ENCODE measurements at regions not wholly inside any gene's neighbourhood (a gene's known extent, or its start where the extent isn't known, plus 50 kb on each side); places are given as distances from the start of the nearest gene placed in this dataset.

- WGBS, result 95% methylated on average over 2 of the region's 2 CpGs
- Histone ChIP-seq H3K36me3 (no peaks in the 10 kb centered on the region), H3K4me1 (no peaks in the 10 kb centered on the region), H3K9me3 (no peaks in the 10 kb centered on the region), H3K4me3 (no peak overlapping the region), H3K27ac (no peak overlapping the region), H3K27me3 (no peaks in the 10 kb centered on the region)
- DNase-seq (ENCODE audit: low spot score in 2 of 2), result no peak
- no peak for TF ChIP-seq POLR2AphosphoS5 (IDR thresholded peaks at IDR 0.05)
- no peak for TF ChIP-seq POLR2A (IDR thresholded peaks at IDR 0.05)
- TF ChIP-seq EP300 (IDR thresholded peaks at IDR 0.05), result no peak
- TF ChIP-seq CTCF (IDR thresholded peaks at IDR 0.05), result no peak
Observed at GRCh38 chr3:3737531-3737930, 61.7 kb upstream of the LRRN1 start.

GRCh38 chr3:3735919-3736318 is 63.3 kb upstream of the LRRN1 start:
- no peaks in the 10 kb centered on the region for H3K36me3 ChIP-seq
- DNase-seq (ENCODE audit: low spot score in 2 of 2), result no peak
- TF ChIP-seq EP300 (IDR thresholded peaks at IDR 0.05), result no peak
- H3K4me3 ChIP-seq, result no peak overlapping the region
- H3K27me3 ChIP-seq, result no peaks in the 10 kb centered on the region
- 92% methylated on average over 1 of the region's 1 CpG for WGBS
- H3K9me3 ChIP-seq, result no peaks in the 10 kb centered on the region
- H3K4me1 ChIP-seq, result no peaks in the 10 kb centered on the region
- H3K27ac ChIP-seq, result no peak overlapping the region

- no peak for TF ChIP-seq POLR2AphosphoS5 (IDR thresholded peaks at IDR 0.05)
- no peak for TF ChIP-seq POLR2A (IDR thresholded peaks at IDR 0.05)
- no peak for TF ChIP-seq EP300 (IDR thresholded peaks at IDR 0.05)
- TF ChIP-seq CTCF (IDR thresholded peaks at IDR 0.05), result no peak
- Histone ChIP-seq H3K27me3 (no peaks in the 10 kb centered on the region), H3K4me3 (no peak overlapping the region), H3K4me1 (no peaks in the 10 kb centered on the region), H3K36me3 (no peaks in the 10 kb centered on the region), H3K9me3 (no peaks in the 10 kb centered on the region), H3K27ac (no peak overlapping the region)
- no peak for DNase-seq (ENCODE audit: low spot score in 2 of 2)
- 86% methylated on average over 6 of the region's 6 CpGs for WGBS
Observed at GRCh38 chr3:3734881-3735280, 64.3 kb upstream of the LRRN1 start.

- Histone ChIP-seq H3K9me3 (no peaks in the 10 kb centered on the region), H3K4me3 (no peak overlapping the region), H3K36me3 (no peaks in the 10 kb centered on the region), H3K27me3 (no peaks in the 10 kb centered on the region), H3K4me1 (no peaks in the 10 kb centered on the region), H3K27ac (no peak overlapping the region)
- TF ChIP-seq EP300 (IDR thresholded peaks at IDR 0.05) (no peak), POLR2AphosphoS5 (IDR thresholded peaks at IDR 0.05) (no peak), CTCF (IDR thresholded peaks at IDR 0.05) (no peak), POLR2A (IDR thresholded peaks at IDR 0.05) (no peak)
- 80% methylated on average over 4 of the region's 4 CpGs for WGBS
- DNase-seq (ENCODE audit: low spot score in 2 of 2), result no peak
Observed at GRCh38 chr3:3729261-3729660, 70.0 kb upstream of the LRRN1 start.

GRCh38 chr3:3726549-3726948 is 72.7 kb upstream of the LRRN1 start:
- DNase-seq (ENCODE audit: low spot score in 2 of 2), result no peak
- 72% methylated on average over 5 of the region's 5 CpGs for WGBS
- no peak overlapping the region for H3K27ac ChIP-seq
- H3K27me3 ChIP-seq, result no peaks in the 10 kb centered on the region
- TF ChIP-seq EP300 (IDR thresholded peaks at IDR 0.05) (no peak), CTCF (IDR thresholded peaks at IDR 0.05) (no peak), POLR2A (IDR thresholded peaks at IDR 0.05) (no peak), POLR2AphosphoS5 (IDR thresholded peaks at IDR 0.05) (no peak)
- H3K4me1 ChIP-seq, result no peaks in the 10 kb centered on the region
- no peak overlapping the region for H3K4me3 ChIP-seq
- no peaks in the 10 kb centered on the region for H3K36me3 ChIP-seq
- no peaks in the 10 kb centered on the region for H3K9me3 ChIP-seq

DNA sequence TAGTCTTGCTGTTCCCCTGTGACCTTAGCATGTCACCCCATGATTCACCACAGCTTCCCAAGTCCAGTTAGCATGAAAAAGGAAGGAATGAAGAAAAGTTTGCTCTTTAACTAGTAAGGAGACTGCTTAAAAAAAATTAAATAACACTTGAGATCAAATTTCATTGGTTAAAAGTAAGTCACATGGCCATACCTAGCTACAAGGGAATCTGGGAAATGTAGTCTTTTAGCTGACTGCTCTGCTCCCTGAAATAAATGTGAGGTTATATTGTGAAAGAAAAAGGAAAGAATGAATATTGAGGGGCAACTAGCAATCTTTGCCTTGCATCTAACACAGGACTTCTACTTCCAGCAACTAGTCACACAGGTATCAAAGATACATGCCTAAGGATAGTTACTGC is 84.7 kb upstream of the LRRN1 start:
- Histone ChIP-seq H3K27me3 (no peaks in the 10 kb centered on the region), H3K4me1 (no peaks in the 10 kb centered on the region), H3K4me3 (no peak overlapping the region), H3K9me3 (no peaks in the 10 kb centered on the region), H3K36me3 (no peaks in the 10 kb centered on the region), H3K27ac (no peak overlapping the region)
- no peak for DNase-seq (ENCODE audit: low spot score in 2 of 2)
- TF ChIP-seq POLR2AphosphoS5 (IDR thresholded peaks at IDR 0.05), result no peak
- TF ChIP-seq CTCF (IDR thresholded peaks at IDR 0.05), result no peak
- no peak for TF ChIP-seq POLR2A (IDR thresholded peaks at IDR 0.05)
- no peak for TF ChIP-seq EP300 (IDR thresholded peaks at IDR 0.05)
